ENCODE measurements at regions not wholly inside any gene's neighbourhood (a gene's known extent, or its start where the extent isn't known, plus 50 kb on each side); places are given as distances from the start of the nearest gene placed in this dataset.

DNA sequence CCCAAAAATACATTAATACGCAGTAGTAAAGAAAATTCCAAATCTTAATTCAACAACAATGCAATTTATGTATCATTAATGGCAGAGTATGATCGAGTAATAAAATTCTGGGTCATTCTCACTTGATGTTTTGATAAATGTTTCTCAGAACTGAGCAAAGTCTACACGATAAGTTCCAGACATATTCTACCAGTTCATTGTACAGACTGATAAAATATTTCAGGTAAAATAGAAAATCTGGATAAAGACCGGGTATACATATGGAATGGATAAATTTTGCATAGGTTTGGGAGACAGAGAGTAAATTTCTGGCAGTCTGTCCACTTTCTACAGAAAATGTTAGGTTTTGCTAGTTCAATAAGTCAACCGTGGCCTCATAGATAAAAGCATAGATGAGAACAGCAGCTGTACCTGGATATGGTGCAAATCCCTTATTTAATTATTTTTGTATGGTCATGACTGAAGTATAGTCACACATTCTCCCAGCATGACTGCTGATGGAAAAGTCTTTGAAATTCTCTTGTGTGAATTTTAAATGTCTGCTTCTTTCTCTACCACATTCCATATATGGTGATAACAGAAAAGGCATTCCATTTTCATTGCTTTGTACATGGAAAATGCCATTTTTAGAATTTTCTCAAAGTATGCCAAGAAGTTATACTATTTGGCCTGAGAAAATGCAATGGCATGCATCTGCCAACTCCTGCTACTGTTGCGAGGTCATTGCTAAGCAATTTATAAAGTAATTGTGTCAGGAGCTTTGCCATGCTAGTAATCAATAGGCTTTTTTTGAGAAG, 301.9 kb upstream of the ARSJ start:
- Histone ChIP-seq H3K9ac (ENCODE audit: insufficient read depth, low read length, poor library complexity, severe bottlenecking) (no peak overlapping the region), H3K79me2 (ENCODE audit: insufficient read depth, low read length) (no peaks in the 10 kb centered on the region), H3K27ac (ENCODE audit: low read depth in 1 of 2, low read length in 2 of 2) (no peak overlapping the region), H3K27me3 (ENCODE audit: control insufficient read depth in 2 of 2, insufficient read depth in 2 of 2, low read length in 2 of 2) (no peaks in the 10 kb centered on the region), H3K36me3 (replicated peaks in 1 of 2; ENCODE audit: control insufficient read depth in 1 of 2, insufficient read depth in 2 of 2, low read length in 2 of 2) (no peaks in the 10 kb centered on the region), H4K20me1 (ENCODE audit: insufficient read depth, low read length) (no peaks in the 10 kb centered on the region), H3K4me2 (replicated peaks; ENCODE audit: extremely low read depth, low read length, poor library complexity, severe bottlenecking) (no peak overlapping the region), H3K4me3 (replicated peaks in 1 of 3; ENCODE audit: low read depth in 2 of 3, low read length in 3 of 3) (no peak overlapping the region), H3K4me1 (ENCODE audit: control insufficient read depth in 1 of 2, insufficient read depth in 2 of 2, low read length in 2 of 2) (no peaks in the 10 kb centered on the region), H2AFZ (ENCODE audit: insufficient read depth, low read depth, low read length, poor library complexity, severe bottlenecking) (no peak overlapping the region), H3K9me3 (replicated peaks in 1 of 2; ENCODE audit: control insufficient read depth in 1 of 2, insufficient read depth in 1 of 2, low read length in 2 of 2) (no peaks in the 10 kb centered on the region)
- peaks cover 0 to 3% (median 0%) of the 10 kb centered on the region in 7 donors for H3K9me3 Mint-ChIP-seq
- intact Hi-C loops (cut with micrococcal nuclease): no loop called here
- no peaks in the 10 kb centered on the region for H3K36me3 Mint-ChIP-seq
- no peaks in the 10 kb centered on the region for H3K4me1 Mint-ChIP-seq
- H3K4me3 Mint-ChIP-seq: no peak overlapping the region
- no peaks in the 10 kb centered on the region for H3K27me3 Mint-ChIP-seq (ENCODE audit: low read depth in 3 of 3)
- no peak overlapping the region for H3K27ac Mint-ChIP-seq
- DNase-seq: no peak
- TF ChIP-seq, protein P1, sequence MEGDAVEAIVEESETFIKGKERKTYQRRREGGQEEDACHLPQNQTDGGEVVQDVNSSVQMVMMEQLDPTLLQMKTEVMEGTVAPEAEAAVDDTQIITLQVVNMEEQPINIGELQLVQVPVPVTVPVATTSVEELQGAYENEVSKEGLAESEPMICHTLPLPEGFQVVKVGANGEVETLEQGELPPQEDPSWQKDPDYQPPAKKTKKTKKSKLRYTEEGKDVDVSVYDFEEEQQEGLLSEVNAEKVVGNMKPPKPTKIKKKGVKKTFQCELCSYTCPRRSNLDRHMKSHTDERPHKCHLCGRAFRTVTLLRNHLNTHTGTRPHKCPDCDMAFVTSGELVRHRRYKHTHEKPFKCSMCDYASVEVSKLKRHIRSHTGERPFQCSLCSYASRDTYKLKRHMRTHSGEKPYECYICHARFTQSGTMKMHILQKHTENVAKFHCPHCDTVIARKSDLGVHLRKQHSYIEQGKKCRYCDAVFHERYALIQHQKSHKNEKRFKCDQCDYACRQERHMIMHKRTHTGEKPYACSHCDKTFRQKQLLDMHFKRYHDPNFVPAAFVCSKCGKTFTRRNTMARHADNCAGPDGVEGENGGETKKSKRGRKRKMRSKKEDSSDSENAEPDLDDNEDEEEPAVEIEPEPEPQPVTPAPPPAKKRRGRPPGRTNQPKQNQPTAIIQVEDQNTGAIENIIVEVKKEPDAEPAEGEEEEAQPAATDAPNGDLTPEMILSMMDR (IDR thresholded peaks at IDR 0.05): no peak
- 100% methylated on average over 1 of the region's 6 CpGs for WGBS (ENCODE audit: insufficient coverage)

DNA sequence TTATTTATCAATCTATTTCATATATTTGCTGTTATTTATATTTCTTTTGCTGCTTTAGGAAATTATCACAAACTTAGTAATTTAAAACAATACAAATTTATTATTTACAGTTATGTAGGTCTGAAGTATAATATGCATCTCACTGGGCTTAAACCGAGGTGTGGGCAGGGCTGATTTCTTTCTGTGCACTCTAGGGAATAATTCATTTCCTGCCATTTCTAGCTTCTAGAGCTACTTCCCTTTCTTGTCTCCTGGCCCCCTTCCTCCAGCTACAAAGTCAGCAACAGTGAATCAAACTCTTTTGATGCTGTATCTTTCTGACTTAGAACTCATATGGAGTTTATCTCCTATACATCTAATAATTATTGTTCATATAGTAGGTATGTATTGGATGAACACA, 303.5 kb upstream of the ARSJ start:
- H3K36me3 ChIP-seq (replicated peaks in 1 of 2; ENCODE audit: control insufficient read depth in 1 of 2, insufficient read depth in 2 of 2, low read length in 2 of 2): no peaks in the 10 kb centered on the region
- intact Hi-C loops (cut with micrococcal nuclease): no loop called here
- H2AFZ ChIP-seq (ENCODE audit: insufficient read depth, low read depth, low read length, poor library complexity, severe bottlenecking): no peak overlapping the region
- Mint-ChIP-seq H3K9me3 (peaks cover 1 to 8% (median 3%) of the 10 kb centered on the region in 7 donors), H3K27me3 (ENCODE audit: low read depth in 3 of 3) (peaks cover 0 to 1% (median 0%) of the 10 kb centered on the region in 3 donors), H3K4me1 (no peaks in the 10 kb centered on the region), H3K27ac (no peak overlapping the region), H3K4me3 (no peak overlapping the region), H3K36me3 (no peaks in the 10 kb centered on the region)
- H3K27ac ChIP-seq (ENCODE audit: low read depth in 1 of 2, low read length in 2 of 2): no peak overlapping the region
- H3K4me2 ChIP-seq (replicated peaks; ENCODE audit: extremely low read depth, low read length, poor library complexity, severe bottlenecking): no peak overlapping the region
- TF ChIP-seq, protein P1 (IDR thresholded peaks at IDR 0.05): no peak
- no peaks in the 10 kb centered on the region for H4K20me1 ChIP-seq (ENCODE audit: insufficient read depth, low read length)
- H3K4me1 ChIP-seq (ENCODE audit: control insufficient read depth in 1 of 2, insufficient read depth in 2 of 2, low read length in 2 of 2): no peaks in the 10 kb centered on the region
- H3K27me3 ChIP-seq (ENCODE audit: control insufficient read depth in 2 of 2, insufficient read depth in 2 of 2, low read length in 2 of 2): no peaks in the 10 kb centered on the region
- WGBS (ENCODE audit: insufficient coverage): no CpG with 5 or more reads among the region's 1 CpG
- no peak for DNase-seq
- H3K9ac ChIP-seq (ENCODE audit: insufficient read depth, low read length, poor library complexity, severe bottlenecking): no peak overlapping the region
- no peaks in the 10 kb centered on the region for H3K79me2 ChIP-seq (ENCODE audit: insufficient read depth, low read length)
- peaks cover 10 to 13% of the 10 kb centered on the region in 2 donors for H3K9me3 ChIP-seq (replicated peaks in 1 of 2; ENCODE audit: control insufficient read depth in 1 of 2, insufficient read depth in 1 of 2, low read length in 2 of 2)
- H3K4me3 ChIP-seq (replicated peaks in 1 of 3; ENCODE audit: low read depth in 2 of 3, low read length in 3 of 3): no peak overlapping the region

All from CD14-positive monocyte (primary cell).